ENCODE measurements at regions not wholly inside any gene's neighbourhood (a gene's known extent, or its start where the extent isn't known, plus 50 kb on each side); places are given as distances from the start of the nearest gene placed in this dataset.
"Not testable (repeated sequence)": the region's sequence is repeated elsewhere in the genome, so short reads cannot be mapped to it uniquely, and the experiment has no call there.

- H3K27ac ChIP-seq (ENCODE audit: low read depth in 1 of 2, low read length in 2 of 2); H3K27me3 ChIP-seq (ENCODE audit: control insufficient read depth in 2 of 2, insufficient read depth in 2 of 2, low read length in 2 of 2); H3K4me2 ChIP-seq (replicated peaks; ENCODE audit: extremely low read depth, low read length, poor library complexity, severe bottlenecking); DNase-seq; intact Hi-C loops (cut with micrococcal nuclease); H2AFZ ChIP-seq (ENCODE audit: insufficient read depth, low read depth, low read length, poor library complexity, severe bottlenecking); H4K20me1 ChIP-seq (ENCODE audit: insufficient read depth, low read length); H3K36me3 ChIP-seq (replicated peaks in 1 of 2; ENCODE audit: control insufficient read depth in 1 of 2, insufficient read depth in 2 of 2, low read length in 2 of 2); H3K4me1 ChIP-seq (ENCODE audit: control insufficient read depth in 1 of 2, insufficient read depth in 2 of 2, low read length in 2 of 2); H3K4me1 Mint-ChIP-seq; H3K9me3 Mint-ChIP-seq; H3K36me3 Mint-ChIP-seq; H3K79me2 ChIP-seq (ENCODE audit: insufficient read depth, low read length); H3K4me3 Mint-ChIP-seq; H3K27me3 Mint-ChIP-seq (ENCODE audit: low read depth in 3 of 3); H3K9ac ChIP-seq (ENCODE audit: insufficient read depth, low read length, poor library complexity, severe bottlenecking); H3K9me3 ChIP-seq (replicated peaks in 1 of 2; ENCODE audit: control insufficient read depth in 1 of 2, insufficient read depth in 1 of 2, low read length in 2 of 2); H3K27ac Mint-ChIP-seq; H3K4me3 ChIP-seq (replicated peaks in 1 of 3; ENCODE audit: low read depth in 2 of 3, low read length in 3 of 3): not testable (repeated sequence)
- no CpG with 5 or more reads among the region's 4 CpGs for WGBS (ENCODE audit: insufficient coverage)
Observed at GRCh38 chr1:206271153-206271552, 67.8 kb downstream of the SRGAP2 start.

GRCh38 chr1:206273104-206273503, 69.8 kb downstream of the SRGAP2 start:
- H3K27me3 ChIP-seq (ENCODE audit: control insufficient read depth in 2 of 2, insufficient read depth in 2 of 2, low read length in 2 of 2); H3K79me2 ChIP-seq (ENCODE audit: insufficient read depth, low read length); DNase-seq; H3K9me3 Mint-ChIP-seq; H3K4me2 ChIP-seq (replicated peaks; ENCODE audit: extremely low read depth, low read length, poor library complexity, severe bottlenecking); H3K4me3 ChIP-seq (replicated peaks in 1 of 3; ENCODE audit: low read depth in 2 of 3, low read length in 3 of 3); H2AFZ ChIP-seq (ENCODE audit: insufficient read depth, low read depth, low read length, poor library complexity, severe bottlenecking); H3K27ac ChIP-seq (ENCODE audit: low read depth in 1 of 2, low read length in 2 of 2); H4K20me1 ChIP-seq (ENCODE audit: insufficient read depth, low read length); H3K36me3 ChIP-seq (replicated peaks in 1 of 2; ENCODE audit: control insufficient read depth in 1 of 2, insufficient read depth in 2 of 2, low read length in 2 of 2); H3K9ac ChIP-seq (ENCODE audit: insufficient read depth, low read length, poor library complexity, severe bottlenecking); H3K4me1 Mint-ChIP-seq; intact Hi-C loops (cut with micrococcal nuclease); H3K9me3 ChIP-seq (replicated peaks in 1 of 2; ENCODE audit: control insufficient read depth in 1 of 2, insufficient read depth in 1 of 2, low read length in 2 of 2); H3K36me3 Mint-ChIP-seq; H3K4me3 Mint-ChIP-seq; H3K4me1 ChIP-seq (ENCODE audit: control insufficient read depth in 1 of 2, insufficient read depth in 2 of 2, low read length in 2 of 2); H3K27me3 Mint-ChIP-seq (ENCODE audit: low read depth in 3 of 3); H3K27ac Mint-ChIP-seq: not testable (repeated sequence)
- WGBS (ENCODE audit: insufficient coverage) = no CpG with 5 or more reads among the region's 1 CpG

- H3K4me1 Mint-ChIP-seq; DNase-seq; H3K9ac ChIP-seq (ENCODE audit: insufficient read depth, low read length, poor library complexity, severe bottlenecking); H3K79me2 ChIP-seq (ENCODE audit: insufficient read depth, low read length); intact Hi-C loops (cut with micrococcal nuclease); H3K9me3 Mint-ChIP-seq; H3K36me3 ChIP-seq (replicated peaks in 1 of 2; ENCODE audit: control insufficient read depth in 1 of 2, insufficient read depth in 2 of 2, low read length in 2 of 2); H3K27ac Mint-ChIP-seq; H2AFZ ChIP-seq (ENCODE audit: insufficient read depth, low read depth, low read length, poor library complexity, severe bottlenecking); H3K4me1 ChIP-seq (ENCODE audit: control insufficient read depth in 1 of 2, insufficient read depth in 2 of 2, low read length in 2 of 2); H3K27ac ChIP-seq (ENCODE audit: low read depth in 1 of 2, low read length in 2 of 2); H3K27me3 Mint-ChIP-seq (ENCODE audit: low read depth in 3 of 3); H3K9me3 ChIP-seq (replicated peaks in 1 of 2; ENCODE audit: control insufficient read depth in 1 of 2, insufficient read depth in 1 of 2, low read length in 2 of 2); H3K4me3 ChIP-seq (replicated peaks in 1 of 3; ENCODE audit: low read depth in 2 of 3, low read length in 3 of 3); H3K4me2 ChIP-seq (replicated peaks; ENCODE audit: extremely low read depth, low read length, poor library complexity, severe bottlenecking); H3K36me3 Mint-ChIP-seq; H4K20me1 ChIP-seq (ENCODE audit: insufficient read depth, low read length); H3K27me3 ChIP-seq (ENCODE audit: control insufficient read depth in 2 of 2, insufficient read depth in 2 of 2, low read length in 2 of 2); H3K4me3 Mint-ChIP-seq: not testable (repeated sequence)
- WGBS (ENCODE audit: insufficient coverage) = no CpG with 5 or more reads among the region's 2 CpGs
Observed at GRCh38 chr1:206276143-206276542, 72.8 kb downstream of the SRGAP2 start.

DNA sequence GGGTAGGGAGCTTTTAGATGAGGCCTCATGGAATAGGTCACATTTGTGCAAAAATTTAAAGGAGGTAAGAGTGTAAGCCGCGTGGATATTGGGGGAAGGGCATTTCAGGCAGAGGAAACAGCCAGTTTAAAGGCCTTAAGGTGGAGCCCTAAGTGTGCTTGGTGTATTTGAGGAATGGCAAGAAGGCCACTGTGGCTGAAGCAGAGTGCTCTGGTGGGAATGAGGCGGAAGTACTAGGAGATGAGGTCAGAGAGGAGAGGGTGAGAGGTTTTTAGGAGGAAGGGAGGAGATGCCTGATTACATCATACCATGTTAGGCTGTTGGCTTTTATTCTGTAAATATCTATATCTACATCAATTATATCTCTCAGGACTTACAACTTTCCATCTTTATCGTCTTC, 75.3 kb downstream of the SRGAP2 start:
- H3K27ac ChIP-seq (ENCODE audit: low read depth in 1 of 2, low read length in 2 of 2); H2AFZ ChIP-seq (ENCODE audit: insufficient read depth, low read depth, low read length, poor library complexity, severe bottlenecking); H3K4me3 Mint-ChIP-seq; H3K9me3 Mint-ChIP-seq; intact Hi-C loops (cut with micrococcal nuclease); H3K36me3 Mint-ChIP-seq; H3K4me3 ChIP-seq (replicated peaks in 1 of 3; ENCODE audit: low read depth in 2 of 3, low read length in 3 of 3); H3K79me2 ChIP-seq (ENCODE audit: insufficient read depth, low read length); H3K9ac ChIP-seq (ENCODE audit: insufficient read depth, low read length, poor library complexity, severe bottlenecking); H3K27me3 Mint-ChIP-seq (ENCODE audit: low read depth in 3 of 3); H3K27me3 ChIP-seq (ENCODE audit: control insufficient read depth in 2 of 2, insufficient read depth in 2 of 2, low read length in 2 of 2); H3K4me1 Mint-ChIP-seq; H3K36me3 ChIP-seq (replicated peaks in 1 of 2; ENCODE audit: control insufficient read depth in 1 of 2, insufficient read depth in 2 of 2, low read length in 2 of 2); H4K20me1 ChIP-seq (ENCODE audit: insufficient read depth, low read length); H3K9me3 ChIP-seq (replicated peaks in 1 of 2; ENCODE audit: control insufficient read depth in 1 of 2, insufficient read depth in 1 of 2, low read length in 2 of 2); H3K4me2 ChIP-seq (replicated peaks; ENCODE audit: extremely low read depth, low read length, poor library complexity, severe bottlenecking): not testable (repeated sequence)
- 17% methylated on average over 2 of the region's 4 CpGs for WGBS (ENCODE audit: insufficient coverage)
- H3K4me1 ChIP-seq (ENCODE audit: control insufficient read depth in 1 of 2, insufficient read depth in 2 of 2, low read length in 2 of 2) = peaks cover 12% of the 10 kb centered on the region in 2 donors
- H3K27ac Mint-ChIP-seq = peak overlapping the region; percentile 71 to 90 (median 84)
- DNase-seq = peak; percentile 15 to 59 (median 32)

Measured in CD14-positive monocyte (primary cell).